ENCODE measurements at regions not wholly inside any gene's neighbourhood (a gene's known extent, or its start where the extent isn't known, plus 50 kb on each side); places are given as distances from the start of the nearest gene placed in this dataset.

DNA sequence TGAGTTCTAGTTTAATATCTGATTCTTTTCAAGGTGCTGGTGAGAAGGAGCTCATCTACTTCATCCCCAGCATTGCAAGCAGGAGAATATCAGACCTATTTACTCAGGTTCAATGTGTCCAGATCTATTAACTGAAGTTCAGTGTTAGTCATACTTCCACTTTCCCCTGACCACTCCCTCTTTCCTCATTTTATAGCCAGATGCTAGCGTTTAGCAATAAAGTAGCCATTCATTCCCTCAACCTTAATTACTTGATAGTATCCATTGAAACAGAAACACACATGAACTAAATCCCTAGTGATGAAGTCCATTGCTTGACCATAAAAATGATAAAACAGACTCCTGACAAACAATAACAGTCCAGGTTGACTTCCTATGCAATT lies 60.0 kb downstream of the RPL22L1 start:
- no peak overlapping the region for H3K4me3 ChIP-seq (ENCODE audit: low read length)
- no peaks in the 10 kb centered on the region for H3K9me2 ChIP-seq (replicated peaks; ENCODE audit: insufficient read depth, low read length)
- TF ChIP-seq EZH2 (optimal IDR thresholded peaks at IDR 0.05; ENCODE audit: low read depth, low read length) (no peak), EZH2phosphoT487 (IDR thresholded peaks at IDR 0.05; ENCODE audit: low read length) (no peak)
- TF ChIP-seq, protein P1, sequence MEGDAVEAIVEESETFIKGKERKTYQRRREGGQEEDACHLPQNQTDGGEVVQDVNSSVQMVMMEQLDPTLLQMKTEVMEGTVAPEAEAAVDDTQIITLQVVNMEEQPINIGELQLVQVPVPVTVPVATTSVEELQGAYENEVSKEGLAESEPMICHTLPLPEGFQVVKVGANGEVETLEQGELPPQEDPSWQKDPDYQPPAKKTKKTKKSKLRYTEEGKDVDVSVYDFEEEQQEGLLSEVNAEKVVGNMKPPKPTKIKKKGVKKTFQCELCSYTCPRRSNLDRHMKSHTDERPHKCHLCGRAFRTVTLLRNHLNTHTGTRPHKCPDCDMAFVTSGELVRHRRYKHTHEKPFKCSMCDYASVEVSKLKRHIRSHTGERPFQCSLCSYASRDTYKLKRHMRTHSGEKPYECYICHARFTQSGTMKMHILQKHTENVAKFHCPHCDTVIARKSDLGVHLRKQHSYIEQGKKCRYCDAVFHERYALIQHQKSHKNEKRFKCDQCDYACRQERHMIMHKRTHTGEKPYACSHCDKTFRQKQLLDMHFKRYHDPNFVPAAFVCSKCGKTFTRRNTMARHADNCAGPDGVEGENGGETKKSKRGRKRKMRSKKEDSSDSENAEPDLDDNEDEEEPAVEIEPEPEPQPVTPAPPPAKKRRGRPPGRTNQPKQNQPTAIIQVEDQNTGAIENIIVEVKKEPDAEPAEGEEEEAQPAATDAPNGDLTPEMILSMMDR (IDR thresholded peaks at IDR 0.05; ENCODE audit: low read length) = no peak
- no peak for DNase-seq
- H3K27me3 ChIP-seq (replicated peaks; ENCODE audit: insufficient read depth, low read length) = no peaks in the 10 kb centered on the region
- H2AFZ ChIP-seq (ENCODE audit: low read length) = no peak overlapping the region
- no peak overlapping the region for H3K9ac ChIP-seq (ENCODE audit: low read length)
- H3K4me2 ChIP-seq (ENCODE audit: low read depth, low read length) = no peak overlapping the region
- no peaks in the 10 kb centered on the region for H4K20me1 ChIP-seq (ENCODE audit: insufficient read depth, low read length)
- H3K4me1 ChIP-seq (ENCODE audit: low read length) = peaks cover 14% of the 10 kb centered on the region; the same call in 1 of the 2 replicates
- H3K9me3 ChIP-seq (replicated peaks; ENCODE audit: insufficient read depth, low read length) = no peaks in the 10 kb centered on the region
- H3K79me2 ChIP-seq (ENCODE audit: low read length) = no peaks in the 10 kb centered on the region
- no peak overlapping the region for H3K27ac ChIP-seq (ENCODE audit: low read length)
- H3K36me3 ChIP-seq (replicated peaks; ENCODE audit: insufficient read depth, low read length) = no peaks in the 10 kb centered on the region
- no peaks in the 10 kb centered on the region for H3F3A ChIP-seq (ENCODE audit: insufficient read depth, low read length)

DNA sequence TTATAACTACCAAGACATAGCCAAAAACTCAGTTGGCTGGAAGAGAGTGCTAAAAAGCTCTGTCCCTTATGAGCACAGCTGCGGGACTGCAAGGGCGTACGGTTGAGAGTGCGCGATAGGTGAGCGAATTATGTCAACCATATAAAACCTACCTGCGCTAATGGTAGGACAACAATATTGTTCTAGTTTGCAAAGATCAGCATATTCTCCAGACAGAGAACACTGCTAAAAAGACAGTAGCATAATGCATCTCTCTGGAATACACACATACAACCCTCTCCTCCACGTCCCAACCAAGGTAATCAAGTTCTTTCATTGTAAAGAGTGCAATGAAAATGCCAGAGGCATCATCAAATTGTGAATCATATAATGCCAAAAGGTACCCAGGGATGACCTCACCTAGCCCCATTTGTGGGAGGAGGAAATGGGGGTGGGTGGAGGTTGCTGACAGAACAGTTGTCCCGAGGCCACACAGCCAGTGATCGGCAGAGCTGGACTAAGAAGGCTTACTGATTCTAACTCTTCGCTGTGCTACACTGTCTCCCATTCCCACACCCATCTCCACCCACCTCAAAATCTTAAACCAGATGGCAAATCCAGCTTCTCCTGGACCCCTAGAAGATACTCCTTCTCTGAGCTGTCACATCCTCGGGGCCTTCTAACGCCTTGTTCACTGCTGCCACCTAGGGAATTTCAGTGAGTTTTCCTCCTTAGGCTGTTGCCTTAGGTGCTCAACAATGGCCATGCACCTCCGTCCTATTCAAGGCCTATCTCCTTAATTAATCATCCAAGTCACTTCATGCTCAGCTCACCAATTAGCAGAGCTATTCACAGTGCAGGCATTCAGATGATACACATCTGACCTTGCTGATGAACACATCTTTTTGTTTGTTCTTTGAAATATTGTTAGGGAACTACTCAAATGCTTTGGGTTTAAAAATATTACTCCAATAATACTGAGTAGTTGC lies 60.7 kb downstream of the RPL22L1 start:
- no peak overlapping the region for H3K4me2 ChIP-seq (ENCODE audit: low read depth, low read length)
- no peak overlapping the region for H3K27ac ChIP-seq (ENCODE audit: low read length)
- no peaks in the 10 kb centered on the region for H3K9me2 ChIP-seq (replicated peaks; ENCODE audit: insufficient read depth, low read length)
- no peaks in the 10 kb centered on the region for H3K27me3 ChIP-seq (replicated peaks; ENCODE audit: insufficient read depth, low read length)
- no peak overlapping the region for H3K4me3 ChIP-seq (ENCODE audit: low read length)
- no peak overlapping the region for H2AFZ ChIP-seq (ENCODE audit: low read length)
- H3F3A ChIP-seq (ENCODE audit: insufficient read depth, low read length) = no peaks in the 10 kb centered on the region
- no peaks in the 10 kb centered on the region for H4K20me1 ChIP-seq (ENCODE audit: insufficient read depth, low read length)
- H3K9me3 ChIP-seq (replicated peaks; ENCODE audit: insufficient read depth, low read length) = no peaks in the 10 kb centered on the region
- no peak overlapping the region for H3K9ac ChIP-seq (ENCODE audit: low read length)
- no peak for TF ChIP-seq EZH2phosphoT487 (IDR thresholded peaks at IDR 0.05; ENCODE audit: low read length)
- TF ChIP-seq, protein P1 (IDR thresholded peaks at IDR 0.05; ENCODE audit: low read length) = peak; percentile 71
- peak; percentile 37 for DNase-seq
- H3K79me2 ChIP-seq (ENCODE audit: low read length) = no peaks in the 10 kb centered on the region
- peaks cover 13% of the 10 kb centered on the region; the same call in 1 of the 2 replicates for H3K4me1 ChIP-seq (ENCODE audit: low read length)
- H3K36me3 ChIP-seq (replicated peaks; ENCODE audit: insufficient read depth, low read length) = no peaks in the 10 kb centered on the region

DNA sequence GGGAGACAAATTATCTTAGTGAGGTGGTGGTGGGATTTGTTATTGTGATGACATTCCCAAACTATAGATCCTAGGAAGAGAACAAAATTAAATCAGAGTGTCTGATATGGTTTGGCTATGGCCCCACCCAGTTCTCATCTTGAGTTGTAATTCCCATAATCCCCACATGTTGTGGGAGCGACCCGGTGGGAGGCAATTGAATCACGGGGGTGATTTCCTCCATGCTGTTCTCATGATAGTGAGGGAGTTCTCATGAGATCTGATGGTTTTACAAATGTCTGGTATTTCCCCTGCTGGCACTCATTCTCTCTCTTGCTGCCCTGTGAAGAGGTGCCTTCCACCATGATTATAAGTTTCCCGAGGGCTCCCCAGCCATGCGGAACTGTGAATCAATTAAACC lies 62.0 kb downstream of the RPL22L1 start:
- no peaks in the 10 kb centered on the region for H3K9me3 ChIP-seq (replicated peaks; ENCODE audit: insufficient read depth, low read length)
- H3K9ac ChIP-seq (ENCODE audit: low read length) = no peak overlapping the region
- no peak overlapping the region for H3K27ac ChIP-seq (ENCODE audit: low read length)
- no peaks in the 10 kb centered on the region for H3K36me3 ChIP-seq (replicated peaks; ENCODE audit: insufficient read depth, low read length)
- H2AFZ ChIP-seq (ENCODE audit: low read length) = no peak overlapping the region
- no peak for DNase-seq
- H3K4me3 ChIP-seq (ENCODE audit: low read length) = no peak overlapping the region
- H3K27me3 ChIP-seq (replicated peaks; ENCODE audit: insufficient read depth, low read length) = no peaks in the 10 kb centered on the region
- peaks cover under 1% of the 10 kb centered on the region; the same call in 1 of the 2 replicates for H3K4me1 ChIP-seq (ENCODE audit: low read length)
- H3K79me2 ChIP-seq (ENCODE audit: low read length) = no peaks in the 10 kb centered on the region
- TF ChIP-seq EZH2phosphoT487 (IDR thresholded peaks at IDR 0.05; ENCODE audit: low read length) (no peak), EZH2 (optimal IDR thresholded peaks at IDR 0.05; ENCODE audit: low read depth, low read length) (no peak)
- TF ChIP-seq, protein P1 (IDR thresholded peaks at IDR 0.05; ENCODE audit: low read length) = no peak
- H3K4me2 ChIP-seq (ENCODE audit: low read depth, low read length) = no peak overlapping the region
- no peaks in the 10 kb centered on the region for H3F3A ChIP-seq (ENCODE audit: insufficient read depth, low read length)
- H3K9me2 ChIP-seq (replicated peaks; ENCODE audit: insufficient read depth, low read length) = no peaks in the 10 kb centered on the region
- no peaks in the 10 kb centered on the region for H4K20me1 ChIP-seq (ENCODE audit: insufficient read depth, low read length)

Data from MM.1S (cell line).